GM12891 (cell line): ENCODE measurements at regions not wholly inside any gene's neighbourhood (a gene's known extent, or its start where the extent isn't known, plus 50 kb on each side); places are given as distances from the start of the nearest gene placed in this dataset.

ENCODE experiments used
- POLR2A ChIP-seq: IDR thresholded peaks from 2 replicates; pipeline ENCODE4 v1.6.1; 2011; ENCODE audit warnings: low read depth, low read length, control low read depth
- POLR2AphosphoS5 ChIP-seq: IDR thresholded peaks from 2 replicates; pipeline ENCODE4 v1.6.1; 2011; ENCODE audit warnings: low read depth, low read length, control low read depth

DNA sequence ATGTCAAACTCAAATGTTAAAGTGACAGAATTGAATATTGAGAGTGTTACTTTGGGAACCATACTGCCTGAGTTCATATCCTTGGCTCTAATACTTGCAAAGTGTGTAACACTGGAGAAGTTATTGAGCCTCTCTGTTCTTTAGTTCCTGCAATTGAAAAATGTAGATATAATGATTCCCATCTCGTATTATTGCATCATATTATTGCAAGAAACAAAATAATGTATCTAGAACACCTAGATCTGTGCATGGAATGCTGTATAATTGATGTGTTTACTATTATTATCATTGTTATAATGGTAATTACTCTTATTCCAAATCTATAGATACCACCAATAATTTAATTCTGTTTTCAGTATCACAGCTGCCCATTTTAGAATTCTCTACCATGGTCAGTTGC is 310.3 kb downstream of the GABRG2 start:
- TF ChIP-seq POLR2A (no peak), POLR2AphosphoS5 (no peak)
